ENCODE measurements at regions not wholly inside any gene's neighbourhood (a gene's known extent, or its start where the extent isn't known, plus 50 kb on each side); places are given as distances from the start of the nearest gene placed in this dataset.

DNA sequence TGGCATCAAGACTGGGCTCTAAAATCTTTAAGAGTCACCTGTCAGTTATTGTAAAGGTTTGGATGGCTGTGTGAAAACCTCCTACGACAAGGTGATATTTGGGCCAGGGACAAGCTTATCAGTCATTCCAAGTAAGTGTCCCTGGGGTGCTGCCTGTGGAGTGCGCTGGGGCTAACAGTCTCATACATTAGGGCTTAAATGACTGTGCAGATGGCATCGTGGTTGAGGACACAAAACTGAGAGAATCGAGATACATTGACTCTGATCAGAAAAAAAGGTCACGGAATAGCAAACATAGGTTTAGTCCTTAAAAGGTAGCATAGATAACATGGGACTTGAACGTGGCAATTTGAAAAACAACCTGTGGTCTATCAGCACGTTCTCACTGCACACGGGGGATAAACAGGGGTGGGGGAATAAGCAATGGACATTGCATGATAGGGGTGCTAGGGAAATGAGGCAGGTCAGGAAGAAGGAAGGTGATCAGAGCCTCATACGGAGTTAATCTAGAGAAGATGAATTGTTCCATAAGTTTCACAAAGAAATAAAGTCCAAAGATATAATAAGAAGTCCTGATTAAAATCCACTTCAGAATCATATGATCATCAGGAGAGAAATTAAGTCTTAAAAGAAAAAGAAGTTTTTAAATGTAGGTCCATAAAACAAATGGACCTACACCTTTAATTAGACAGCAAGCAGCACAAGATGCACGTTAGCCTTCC is 100.3 kb downstream of the DAD1 start:
- TF ChIP-seq EZH2 (IDR thresholded peaks at IDR 0.05; ENCODE audit: insufficient read depth, poor library complexity, severe bottlenecking) (no peak), EZH2phosphoT487 (IDR thresholded peaks at IDR 0.05; ENCODE audit: insufficient read depth, low read depth) (no peak)

Measured in GM23248 (cell line).